ENCODE measurements at regions not wholly inside any gene's neighbourhood (a gene's known extent, or its start where the extent isn't known, plus 50 kb on each side); places are given as distances from the start of the nearest gene placed in this dataset.
"Not testable (repeated sequence)": the region's sequence is repeated elsewhere in the genome, so short reads cannot be mapped to it uniquely, and the experiment has no call there.

GRCh38 chr6:106727480-106728149 lies 98.2 kb downstream of the QRSL1 start:
- no peak overlapping the region for H3K4me3 Mint-ChIP-seq
- no peaks in the 10 kb centered on the region for H3K36me3 ChIP-seq (ENCODE audit: insufficient read depth, low read length)
- CTCF ChIA-PET: interaction anchor here (0.6 kb wide), 1 partner anchor 48 kb away, joined by 3 read pairs; no protein-coding TSS in a partner anchor
- H3K4me1 ChIP-seq (ENCODE audit: insufficient read depth, low read length): no peaks in the 10 kb centered on the region
- H3K27me3 ChIP-seq (ENCODE audit: control insufficient read depth in 1 of 2, insufficient read depth in 2 of 2, low read length in 2 of 2): no peaks in the 10 kb centered on the region
- no peaks in the 10 kb centered on the region for H3K9me3 Mint-ChIP-seq
- H3K27me3 Mint-ChIP-seq: peaks cover 19% of the 10 kb centered on the region
- DNase-seq: no peak
- POLR2A ChIA-PET: no interaction called here
- H3K4me3 ChIP-seq (ENCODE audit: low read length): no peak overlapping the region
- intact Hi-C loops (cut with DNase I, micrococcal nuclease): no loop called here
- no peaks in the 10 kb centered on the region for H3K9me3 ChIP-seq (ENCODE audit: control insufficient read depth in 1 of 2, insufficient read depth in 1 of 2, low read length in 2 of 2)
- no peak for TF ChIP-seq CTCF (IDR thresholded peaks at IDR 0.05)
- no peak overlapping the region for H3K27ac Mint-ChIP-seq
- H3K4me1 Mint-ChIP-seq (ENCODE audit: low read depth): no peaks in the 10 kb centered on the region
- no peak overlapping the region for H3K27ac ChIP-seq (ENCODE audit: low read depth in 1 of 2, low read length in 2 of 2)
- H3K36me3 Mint-ChIP-seq (ENCODE audit: low read depth): no peaks in the 10 kb centered on the region
- no peak for ATAC-seq (ENCODE audit: poor library complexity)

GRCh38 chr6:106724848-106725247 lies 95.5 kb downstream of the QRSL1 start:
- intact Hi-C loops (cut with DNase I, micrococcal nuclease): no loop called here
- no peak for DNase-seq

DNA sequence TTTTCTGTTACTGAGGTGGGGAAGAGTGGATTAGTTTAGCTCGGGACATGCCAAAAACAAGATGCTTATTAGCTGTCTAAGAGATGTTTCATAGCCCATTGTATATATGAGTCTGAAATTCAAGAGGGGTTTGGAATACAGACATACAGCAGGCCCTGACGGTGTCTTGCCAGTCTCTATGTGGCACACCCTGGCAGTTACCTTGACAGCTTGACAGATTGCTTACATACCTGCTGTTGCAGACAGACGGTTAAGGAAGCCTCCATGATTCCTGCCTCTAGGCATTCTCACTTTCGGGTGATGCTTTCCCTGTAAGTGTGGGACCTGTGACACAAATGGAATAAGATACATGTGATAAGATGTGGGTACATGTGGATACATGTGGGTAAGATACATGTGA lies 95.0 kb downstream of the QRSL1 start:
- Mint-ChIP-seq H3K36me3 (ENCODE audit: low read depth) (no peaks in the 10 kb centered on the region), H3K27ac (no peak overlapping the region), H3K9me3 (no peaks in the 10 kb centered on the region), H3K4me1 (ENCODE audit: low read depth) (no peaks in the 10 kb centered on the region), H3K4me3 (no peak overlapping the region), H3K27me3 (peaks cover 15% of the 10 kb centered on the region)
- ChIA-PET POLR2A (no interaction called here), CTCF (no interaction called here)
- H3K36me3 ChIP-seq (ENCODE audit: insufficient read depth, low read length): no peaks in the 10 kb centered on the region
- H3K4me1 ChIP-seq (ENCODE audit: insufficient read depth, low read length): no peaks in the 10 kb centered on the region
- no peaks in the 10 kb centered on the region for H3K9me3 ChIP-seq (ENCODE audit: control insufficient read depth in 1 of 2, insufficient read depth in 1 of 2, low read length in 2 of 2)
- TF ChIP-seq CTCF (IDR thresholded peaks at IDR 0.05): no peak
- no peak overlapping the region for H3K4me3 ChIP-seq (ENCODE audit: low read length)
- no peak overlapping the region for H3K27ac ChIP-seq (ENCODE audit: low read depth in 1 of 2, low read length in 2 of 2)
- no peaks in the 10 kb centered on the region for H3K27me3 ChIP-seq (ENCODE audit: control insufficient read depth in 1 of 2, insufficient read depth in 2 of 2, low read length in 2 of 2)
- DNase-seq: no peak
- no peak for ATAC-seq (ENCODE audit: poor library complexity)
- intact Hi-C loops (cut with DNase I, micrococcal nuclease): no loop called here

More at GRCh38 chr6:106724848-106725247, 95.5 kb downstream of the QRSL1 start:
- ChIA-PET CTCF (no interaction called here), POLR2A (no interaction called here)
- H3K4me1 ChIP-seq (ENCODE audit: insufficient read depth, low read length): no peaks in the 10 kb centered on the region
- H3K9me3 Mint-ChIP-seq: no peaks in the 10 kb centered on the region
- peaks cover 15% of the 10 kb centered on the region for H3K27me3 Mint-ChIP-seq
- H3K4me3 Mint-ChIP-seq: no peak overlapping the region
- no peaks in the 10 kb centered on the region for H3K9me3 ChIP-seq (ENCODE audit: control insufficient read depth in 1 of 2, insufficient read depth in 1 of 2, low read length in 2 of 2)
- no peaks in the 10 kb centered on the region for H3K27me3 ChIP-seq (ENCODE audit: control insufficient read depth in 1 of 2, insufficient read depth in 2 of 2, low read length in 2 of 2)
- H3K4me3 ChIP-seq (ENCODE audit: low read length): no peak overlapping the region
- TF ChIP-seq CTCF (IDR thresholded peaks at IDR 0.05): no peak
- H3K36me3 Mint-ChIP-seq (ENCODE audit: low read depth): no peaks in the 10 kb centered on the region
- ATAC-seq (ENCODE audit: poor library complexity): no peak
- H3K27ac ChIP-seq (ENCODE audit: low read depth in 1 of 2, low read length in 2 of 2): no peak overlapping the region
- no peak overlapping the region for H3K27ac Mint-ChIP-seq
- H3K4me1 Mint-ChIP-seq (ENCODE audit: low read depth): no peaks in the 10 kb centered on the region
- H3K36me3 ChIP-seq (ENCODE audit: insufficient read depth, low read length): no peaks in the 10 kb centered on the region

- intact Hi-C loops (cut with DNase I, micrococcal nuclease); CTCF ChIA-PET; H3K27ac ChIP-seq (ENCODE audit: low read depth in 1 of 2, low read length in 2 of 2); H3K9me3 ChIP-seq (ENCODE audit: control insufficient read depth in 1 of 2, insufficient read depth in 1 of 2, low read length in 2 of 2); H3K4me1 Mint-ChIP-seq (ENCODE audit: low read depth); H3K36me3 Mint-ChIP-seq (ENCODE audit: low read depth); ATAC-seq (ENCODE audit: poor library complexity); POLR2A ChIA-PET; H3K4me3 ChIP-seq (ENCODE audit: low read length); H3K27ac Mint-ChIP-seq; H3K4me3 Mint-ChIP-seq; DNase-seq; H3K36me3 ChIP-seq (ENCODE audit: insufficient read depth, low read length); H3K4me1 ChIP-seq (ENCODE audit: insufficient read depth, low read length); H3K27me3 ChIP-seq (ENCODE audit: control insufficient read depth in 1 of 2, insufficient read depth in 2 of 2, low read length in 2 of 2); H3K9me3 Mint-ChIP-seq: not testable (repeated sequence)
- H3K27me3 Mint-ChIP-seq: peaks cover 15% of the 10 kb centered on the region
These were observed 94.0 kb downstream of the QRSL1 start for GRCh38 chr6:106723419-106723818.

GRCh38 chr6:106721189-106721588 lies 91.8 kb downstream of the QRSL1 start:
- H3K27me3 ChIP-seq (ENCODE audit: control insufficient read depth in 1 of 2, insufficient read depth in 2 of 2, low read length in 2 of 2); H3K4me3 Mint-ChIP-seq; H3K9me3 ChIP-seq (ENCODE audit: control insufficient read depth in 1 of 2, insufficient read depth in 1 of 2, low read length in 2 of 2); ATAC-seq (ENCODE audit: poor library complexity); H3K27ac Mint-ChIP-seq; H3K9me3 Mint-ChIP-seq; intact Hi-C loops (cut with DNase I, micrococcal nuclease); H3K4me3 ChIP-seq (ENCODE audit: low read length); H3K36me3 ChIP-seq (ENCODE audit: insufficient read depth, low read length); H3K4me1 Mint-ChIP-seq (ENCODE audit: low read depth); H3K4me1 ChIP-seq (ENCODE audit: insufficient read depth, low read length); H3K27ac ChIP-seq (ENCODE audit: low read depth in 1 of 2, low read length in 2 of 2); DNase-seq; CTCF ChIA-PET; POLR2A ChIA-PET; H3K36me3 Mint-ChIP-seq (ENCODE audit: low read depth): not testable (repeated sequence)
- H3K27me3 Mint-ChIP-seq: peaks cover 21% of the 10 kb centered on the region
